Hematopoietic multipotent progenitor cell treated with erythropoietin and hydrocortisone succinate and interleukin-3 and kit ligand, for 6 days (in vitro differentiated cells): ENCODE measurements at regions not wholly inside any gene's neighbourhood (a gene's known extent, or its start where the extent isn't known, plus 50 kb on each side); places are given as distances from the start of the nearest gene placed in this dataset.

Experiments used
- DNase-seq: peaks from one replicate; pipeline ENCODE4 v3.0.0-alpha.2; 2015

DNA sequence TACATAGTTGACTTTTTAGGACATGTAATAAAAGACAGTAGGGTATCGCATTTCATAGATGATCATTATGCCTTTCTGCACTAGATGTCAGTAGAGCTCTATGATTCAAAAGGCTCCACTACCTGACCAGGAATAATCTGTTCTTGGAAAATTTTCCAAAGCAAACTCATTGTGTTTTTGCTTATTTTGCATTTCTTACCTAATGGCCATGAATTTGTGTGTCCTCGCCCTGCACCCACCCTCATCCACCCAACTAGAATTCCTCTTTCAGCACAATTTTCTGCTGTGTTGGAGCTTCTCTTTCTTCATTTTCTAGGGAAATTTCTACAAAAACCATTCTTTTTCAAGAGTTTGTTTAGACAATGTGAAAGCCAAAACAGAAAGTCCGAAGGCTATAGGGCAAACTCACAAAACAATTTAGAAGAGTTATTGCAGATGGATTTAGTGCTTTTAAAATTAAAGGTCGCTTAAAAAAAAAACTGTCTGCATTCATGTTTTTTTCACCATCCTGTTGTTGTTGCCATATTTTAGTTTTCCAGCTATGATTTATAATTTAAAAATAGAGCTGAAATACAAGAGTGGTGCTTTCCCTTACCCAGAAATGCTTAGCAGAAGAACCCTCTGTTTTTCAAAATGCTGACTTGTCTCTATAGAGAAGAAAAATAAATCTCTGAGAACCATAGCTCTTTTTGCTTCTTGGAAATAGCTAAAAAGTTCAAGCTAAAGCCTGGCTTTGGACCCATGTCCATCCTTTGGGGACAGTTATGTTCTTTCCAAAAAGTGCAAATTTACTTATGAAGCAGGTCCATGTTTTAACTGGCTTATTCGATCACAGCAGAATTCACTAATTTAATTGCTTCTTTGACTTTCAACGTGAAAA, 183.7 kb downstream of the SPATA18 start:
- no peak for DNase-seq

DNA sequence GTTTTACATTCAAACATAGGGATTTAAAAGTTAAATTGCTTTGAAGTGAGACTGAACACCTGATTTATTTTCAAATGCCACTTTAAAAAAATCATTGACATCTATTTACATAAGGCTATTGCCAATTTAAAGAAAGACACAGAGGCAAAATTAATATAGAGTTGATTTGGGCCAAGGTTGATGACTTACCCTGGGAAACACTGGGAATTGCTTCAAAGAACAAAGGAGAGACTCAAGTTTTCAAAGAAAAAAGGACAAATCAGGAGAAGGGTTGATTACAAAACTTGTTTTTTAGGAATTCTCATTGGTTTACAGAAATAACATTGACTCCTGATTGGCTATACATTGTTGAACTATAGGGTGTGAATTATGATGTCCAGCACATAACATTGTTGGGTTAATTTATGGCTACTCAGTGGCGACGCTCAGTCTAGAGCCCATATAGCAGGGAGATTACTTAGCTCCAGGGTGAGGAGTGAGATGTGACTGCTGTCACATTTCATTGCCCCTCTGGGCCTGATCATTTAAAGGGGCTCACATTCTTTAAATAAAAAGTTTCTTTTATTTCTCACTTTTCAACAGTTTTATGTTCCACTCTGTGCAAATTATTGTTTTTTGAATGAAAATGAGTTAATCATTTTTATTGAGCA, 184.6 kb downstream of the SPATA18 start:
- no peak for DNase-seq

DNA sequence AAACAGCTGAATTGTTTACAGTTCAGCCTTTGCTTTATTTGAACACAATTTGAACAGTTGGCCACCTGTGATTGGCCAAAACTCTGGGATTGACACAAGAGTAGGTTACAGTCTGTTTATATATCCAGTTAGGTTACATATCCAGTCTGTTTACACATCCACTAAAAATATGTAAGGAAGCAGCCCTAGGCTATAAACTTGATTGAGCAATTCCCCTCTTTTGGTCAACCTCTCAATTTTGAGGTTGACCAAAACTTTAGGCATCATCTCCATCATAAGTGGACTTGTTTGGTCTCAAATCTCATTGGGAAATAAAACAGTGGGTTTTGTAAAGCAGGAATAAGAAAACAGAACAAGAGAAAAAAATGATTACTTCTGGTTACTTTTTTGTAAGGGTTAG, 190.8 kb downstream of the SPATA18 start:
- no peak for DNase-seq

DNA sequence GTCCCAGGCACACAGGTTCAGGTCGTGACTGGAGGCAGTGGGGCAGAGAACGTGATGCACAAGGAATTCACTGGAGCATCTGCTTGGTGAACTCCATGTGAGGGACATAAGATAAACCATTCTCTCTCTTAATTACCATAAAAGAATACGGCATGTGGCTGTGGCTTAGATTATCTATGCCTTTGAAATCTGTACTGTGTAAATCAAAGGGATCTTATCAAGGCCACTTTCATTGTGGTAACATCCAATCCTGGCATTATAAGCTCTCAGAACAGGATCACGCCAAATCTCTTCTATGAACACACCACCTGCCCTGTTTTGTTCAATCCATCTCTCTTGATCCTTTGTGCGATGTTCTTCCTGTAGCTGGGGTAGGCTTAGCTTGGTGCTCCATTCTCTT, 192.3 kb downstream of the SPATA18 start:
- no peak for DNase-seq

DNA sequence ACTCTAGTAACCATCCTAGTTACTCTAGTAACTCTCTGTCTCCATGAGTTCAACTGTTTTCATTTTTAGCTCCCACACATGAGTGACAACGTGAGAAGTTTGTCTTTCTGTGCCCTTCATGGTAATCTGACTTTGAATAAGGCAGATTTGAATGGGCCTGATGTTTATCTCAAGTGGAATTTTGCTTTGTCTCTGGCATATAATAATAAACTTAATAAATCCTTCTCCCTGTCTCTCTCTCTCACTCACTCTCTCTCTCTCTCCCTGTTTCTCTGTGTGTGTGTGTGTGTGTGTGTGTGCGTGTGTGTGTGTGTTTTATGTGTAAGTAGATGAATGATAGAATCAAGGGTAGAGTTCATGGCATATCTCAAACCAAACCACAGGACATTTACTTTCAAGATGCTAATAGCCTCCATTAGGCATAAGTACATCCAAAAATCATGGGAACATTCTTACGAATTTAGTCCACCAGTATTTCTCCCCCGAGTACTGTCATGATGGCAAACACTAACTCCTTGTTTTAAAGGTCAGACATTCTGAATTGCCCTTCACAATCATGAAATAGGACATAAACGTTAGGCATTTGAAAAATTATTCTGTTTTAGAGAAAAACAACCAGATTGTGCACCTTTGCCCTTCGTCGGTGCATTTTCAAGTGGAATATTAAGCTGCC, 193.1 kb downstream of the SPATA18 start:
- DNase-seq, result no peak

- no peak for DNase-seq
These were observed 193.7 kb downstream of the SPATA18 start for GRCh38 chr4:52244848-52245247.

DNA sequence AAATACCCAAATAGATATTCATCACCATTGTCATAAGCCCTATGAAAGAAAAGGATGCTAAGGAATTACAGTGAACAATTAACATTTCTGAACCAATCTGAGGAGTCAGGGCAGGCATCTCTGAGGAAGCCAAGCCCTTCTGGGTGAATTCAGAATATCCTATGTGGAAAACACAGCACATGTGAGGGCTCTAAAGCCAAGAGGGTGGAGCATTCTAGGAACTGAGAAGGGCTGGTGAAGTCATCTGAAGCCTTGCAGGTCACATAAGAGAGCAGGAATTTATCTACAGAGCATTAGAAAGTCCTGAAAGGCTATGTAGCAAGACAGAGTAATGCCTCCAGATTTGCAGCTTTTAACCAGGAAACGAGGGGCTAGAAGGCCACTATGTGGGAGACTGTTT, 195.7 kb downstream of the SPATA18 start:
- no peak for DNase-seq

- no peak for DNase-seq
These were observed 196.8 kb downstream of the SPATA18 start for GRCh38 chr4:52247941-52248340.

GRCh38 chr4:52248820-52249219, 197.7 kb downstream of the SPATA18 start:
- DNase-seq, result no peak

DNA sequence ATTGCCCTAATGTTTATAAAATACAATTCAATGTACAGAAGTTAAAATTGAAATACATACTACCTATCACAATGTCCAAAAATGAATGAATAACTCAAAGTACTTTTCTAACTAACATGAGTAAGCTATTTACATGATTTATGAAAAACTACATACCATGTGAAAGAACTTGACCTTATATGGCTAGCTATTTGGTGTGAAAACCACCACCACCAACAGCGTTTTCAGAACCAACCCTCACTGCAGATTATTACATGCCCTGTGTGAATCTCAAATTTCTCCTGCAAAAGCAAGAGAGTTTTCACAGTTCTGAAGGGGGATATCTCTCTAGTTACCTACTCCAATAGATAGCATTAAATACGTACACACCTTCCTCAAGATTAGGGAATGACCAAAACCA, 198.5 kb downstream of the SPATA18 start:
- no peak for DNase-seq

GRCh38 chr4:52250154-52250553, 199.1 kb downstream of the SPATA18 start:
- DNase-seq, result no peak

DNA sequence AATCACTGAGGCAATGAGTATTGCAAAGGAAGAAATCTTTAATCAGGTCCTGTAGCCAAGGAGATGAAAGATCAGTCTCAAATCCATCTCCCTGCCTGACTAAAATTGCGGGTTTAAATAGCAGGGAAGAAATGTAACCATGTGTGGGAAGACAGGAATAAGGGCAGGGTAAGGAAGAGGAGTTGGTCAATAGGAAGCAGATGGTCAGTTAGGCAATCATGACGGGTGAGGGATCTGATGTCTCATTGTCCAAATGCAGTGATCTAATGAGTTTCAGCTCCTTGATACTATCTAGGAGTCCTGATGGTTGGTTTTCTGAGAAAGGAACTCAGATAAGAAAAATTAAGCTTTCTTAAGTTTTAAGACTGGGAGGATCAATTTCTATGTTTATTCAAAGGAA, 200.8 kb downstream of the SPATA18 start:
- no peak for DNase-seq

- no peak for DNase-seq
These were observed 201.9 kb downstream of the SPATA18 start for GRCh38 chr4:52253025-52253424.

DNA sequence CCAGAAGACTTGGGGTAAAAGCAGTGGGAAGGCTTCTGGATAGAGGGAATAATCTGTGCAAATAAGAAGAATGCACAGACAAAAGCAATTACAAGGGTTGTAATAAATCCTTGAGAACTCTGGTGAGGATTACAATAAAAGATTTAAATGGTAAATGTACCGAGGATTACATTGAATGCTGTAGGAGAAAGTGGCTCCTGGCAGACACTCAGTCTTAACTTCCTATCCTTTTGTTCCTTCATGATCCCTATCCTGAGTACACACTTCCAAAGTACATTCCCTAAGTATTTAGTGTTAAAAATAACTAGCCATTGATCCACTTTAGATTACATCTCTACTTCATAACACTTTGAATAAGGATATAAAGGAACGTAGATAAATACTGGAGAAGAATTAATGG, 205.4 kb downstream of the SPATA18 start:
- no peak for DNase-seq

DNA sequence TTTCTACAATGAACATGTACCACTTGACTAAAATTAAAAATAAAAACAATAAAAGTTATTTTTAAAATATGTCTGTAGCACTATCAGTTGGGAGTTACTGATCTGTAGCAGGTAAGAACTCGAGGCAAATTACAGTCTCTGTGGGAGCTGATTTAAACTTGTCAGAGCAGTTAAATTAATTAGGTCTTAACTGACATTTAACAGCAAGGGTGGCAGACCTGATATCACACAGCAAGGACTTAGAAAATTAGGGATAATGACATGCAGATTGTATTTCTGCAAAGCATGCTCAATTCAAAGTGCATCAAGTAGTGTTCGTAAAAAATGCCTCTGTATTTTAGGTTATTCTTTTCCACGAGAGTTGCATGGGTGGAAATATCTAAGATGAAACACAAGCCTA, 208.9 kb downstream of the SPATA18 start:
- no peak for DNase-seq

DNA sequence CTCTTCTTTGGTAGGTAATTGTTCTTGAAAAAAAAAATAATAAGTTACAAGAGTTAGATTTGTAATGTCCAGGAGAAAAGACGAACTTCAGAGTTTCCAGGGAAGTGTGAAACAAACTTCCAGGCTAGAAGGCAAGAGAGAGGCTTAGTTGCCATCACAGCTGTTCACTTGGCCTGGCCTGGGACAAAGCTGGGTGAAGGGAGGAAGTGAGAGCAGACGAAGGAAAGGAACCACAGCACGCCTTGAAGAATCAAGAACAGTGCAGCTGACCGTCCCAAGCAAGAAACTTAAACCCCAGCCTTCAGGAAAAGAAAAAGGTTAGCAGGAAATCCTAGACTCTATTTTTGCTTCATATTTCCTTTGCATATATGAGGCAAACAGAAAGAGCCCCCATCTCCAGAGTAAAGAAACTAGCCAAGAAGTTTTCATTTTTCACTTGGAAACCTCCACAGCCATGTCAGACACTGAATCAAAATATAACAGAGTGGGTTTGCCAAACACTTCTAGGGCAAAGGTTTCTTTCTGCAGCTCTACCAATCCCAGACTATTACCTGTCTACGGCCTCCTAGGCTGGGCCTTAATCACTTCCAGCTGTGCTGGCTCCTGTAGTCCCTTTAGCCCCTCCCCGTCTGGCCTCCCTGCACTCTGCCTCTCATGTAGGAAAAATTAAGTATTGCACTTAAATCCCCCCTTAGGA, 209.6 kb downstream of the SPATA18 start:
- DNase-seq, result no peak

DNA sequence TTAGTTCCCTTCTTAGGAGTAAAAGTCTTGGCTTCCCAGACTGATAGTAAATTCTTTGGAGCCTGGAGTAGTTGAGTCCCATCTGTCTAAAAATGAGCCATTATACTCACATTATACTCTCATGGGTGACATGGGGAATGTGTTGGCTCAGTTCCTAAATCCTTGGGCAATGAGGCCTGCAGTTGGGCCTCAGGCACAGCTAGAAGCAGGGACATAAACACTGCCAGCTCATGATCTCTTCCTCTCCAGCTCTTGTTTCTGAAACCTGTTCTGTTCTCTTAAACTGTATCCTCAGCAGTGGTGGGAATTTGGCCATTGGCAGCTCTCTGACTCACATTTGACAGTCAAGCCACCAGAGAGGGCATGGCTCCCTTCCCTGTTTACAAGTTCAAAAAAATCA, 212.5 kb downstream of the SPATA18 start:
- no peak for DNase-seq

DNA sequence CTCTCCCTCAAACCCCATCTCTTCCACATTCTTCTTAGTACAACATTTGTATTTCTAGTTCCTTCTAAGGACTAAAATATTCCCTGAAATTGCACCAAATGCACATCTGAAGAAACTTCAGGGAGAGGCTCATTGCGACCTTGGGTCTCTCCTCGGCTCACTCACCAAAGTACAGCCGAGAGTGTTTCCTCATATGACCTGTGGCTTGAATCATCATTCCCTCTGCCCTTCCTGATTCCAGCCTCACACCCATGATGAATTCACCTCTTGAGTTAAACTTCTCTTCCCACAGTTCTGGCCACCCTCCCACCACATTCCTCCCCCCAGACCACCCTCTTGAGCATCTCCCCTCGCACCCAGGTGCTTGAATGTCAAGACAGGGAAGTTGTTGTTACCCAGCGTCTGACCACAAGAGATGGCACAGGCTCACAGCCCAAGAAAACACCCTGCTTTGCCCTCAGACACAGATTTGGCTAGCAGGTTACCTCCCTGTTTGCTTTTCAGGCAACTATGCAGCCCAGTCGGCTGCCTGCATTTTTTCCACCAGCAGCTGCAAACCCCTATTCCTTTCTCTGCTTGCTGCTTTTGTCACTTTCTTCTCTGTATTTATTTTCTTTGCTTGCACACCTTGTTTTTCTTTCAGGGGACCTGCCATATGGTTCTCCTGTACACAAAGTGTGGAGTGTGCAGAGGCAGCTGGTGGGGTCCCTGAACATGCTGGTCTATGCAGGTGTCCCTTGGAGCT, 214.8 kb downstream of the SPATA18 start:
- no peak for DNase-seq

DNA sequence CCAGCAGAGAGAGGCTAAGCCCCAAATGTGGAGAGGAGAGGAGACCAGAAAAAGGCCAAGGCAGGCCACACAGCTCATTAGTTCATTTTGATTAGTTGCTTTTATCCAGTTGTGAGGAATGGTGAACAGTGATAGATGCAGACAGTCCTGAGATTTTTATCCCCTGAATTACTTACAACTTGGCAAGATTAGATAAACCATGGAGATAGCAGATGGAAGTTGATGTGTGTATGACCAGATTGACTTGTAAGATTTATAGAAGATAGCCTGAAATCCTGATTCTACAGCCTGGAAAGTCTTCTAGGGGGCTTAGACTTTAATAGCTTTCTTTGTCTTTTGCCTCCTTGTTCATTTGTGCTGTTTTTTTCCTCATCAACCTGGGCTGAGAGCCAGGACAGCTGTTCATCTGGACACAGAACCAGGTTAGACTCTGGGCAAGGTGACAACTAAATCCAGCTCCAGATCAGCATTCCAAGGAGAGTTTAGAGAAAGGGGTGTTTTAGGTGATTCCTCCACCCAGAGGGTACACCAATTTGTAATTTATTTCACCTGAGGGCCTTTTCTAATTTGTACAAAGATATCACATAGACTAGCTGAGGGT, 215.5 kb downstream of the SPATA18 start:
- no peak for DNase-seq

GRCh38 chr4:52269761-52270160, 218.7 kb downstream of the SPATA18 start:
- no peak for DNase-seq

DNA sequence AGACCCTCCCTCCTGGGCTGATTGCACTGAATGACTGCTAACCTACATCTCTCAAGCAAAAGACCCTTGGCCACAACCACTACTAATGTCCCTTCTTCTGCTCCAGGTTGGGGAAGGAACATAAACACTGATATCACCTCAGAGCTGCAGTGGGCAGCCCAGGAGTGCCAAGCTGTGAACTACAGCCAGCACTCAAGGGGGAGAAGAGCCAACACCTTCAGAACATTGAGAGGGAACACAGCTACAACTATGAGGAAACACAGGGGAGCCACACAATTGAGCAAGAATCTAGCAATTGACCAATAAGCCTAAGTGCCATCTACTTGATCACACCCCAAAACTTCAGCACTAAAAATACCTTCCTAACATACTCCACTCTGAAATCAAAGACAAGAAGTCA, 222.8 kb downstream of the SPATA18 start:
- DNase-seq, result no peak

DNA sequence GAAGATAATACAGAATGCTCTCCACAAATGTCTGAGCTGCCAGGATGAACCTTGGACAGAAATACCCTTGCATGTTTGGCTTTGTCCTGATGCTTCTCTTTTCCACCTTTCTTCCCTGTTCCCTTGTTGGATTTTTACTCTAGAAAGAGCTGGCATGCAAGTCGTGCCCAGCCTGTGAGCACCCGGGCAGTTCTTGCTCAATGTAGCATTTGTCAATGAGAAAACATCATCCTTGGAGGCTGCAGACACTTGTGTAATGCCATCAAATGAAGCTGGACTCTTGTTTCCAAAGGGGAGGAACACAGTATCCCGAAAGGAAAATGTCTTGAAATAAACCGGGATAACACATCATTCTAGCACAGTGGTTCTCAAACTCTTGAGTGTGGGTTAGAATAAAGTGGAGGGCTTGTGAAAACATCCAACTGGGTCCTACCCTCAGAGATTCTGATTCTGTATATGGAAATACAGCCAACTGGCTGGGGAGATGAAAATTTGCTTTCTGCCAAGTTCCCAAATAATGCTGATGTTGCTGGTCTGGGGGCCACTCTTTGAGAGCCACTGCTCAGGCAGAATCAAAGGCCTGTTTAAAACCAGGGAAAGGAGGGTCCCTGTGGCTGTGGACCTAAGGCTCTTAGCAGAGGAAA, 237.2 kb downstream of the SPATA18 start:
- no peak for DNase-seq
